CD14-positive monocyte (primary cell): ENCODE measurements at regions not wholly inside any gene's neighbourhood (a gene's known extent, or its start where the extent isn't known, plus 50 kb on each side); places are given as distances from the start of the nearest gene placed in this dataset.

Source experiments
- DNase-seq, 3 donors: peaks; one replicate each; pipeline ENCODE4 v3.0.0-alpha.2; 2011 to 2022
- H2AFZ ChIP-seq: 2 replicates; pipeline ENCODE4 v1.6.0; 2012; ENCODE audit warnings: mild to moderate bottlenecking, low read depth, low read length, inconsistent platforms; ENCODE audit not compliant: insufficient read depth, poor library complexity, severe bottlenecking
- H3K27ac ChIP-seq, 2 donors: 1 replicate in 1 of 2; 2 replicates in 1 of 2; pipeline ENCODE4 v1.5.1; 2012 to 2013; ENCODE audit warnings: low read length in 2 of 2, control low read depth in 1 of 2, inconsistent platforms in 1 of 2, low read depth in 1 of 2, mild to moderate bottlenecking in 1 of 2
- H3K27me3 ChIP-seq, 2 donors: one replicate each; pipeline versions ENCODE4 v1.6.0 to v1.6.1; 2011 to 2013; ENCODE audit warnings: low read length in 2 of 2; ENCODE audit not compliant: control insufficient read depth in 2 of 2, insufficient read depth in 2 of 2
- H3K36me3 ChIP-seq, 2 donors: replicated peaks in 1 of 2; 1 replicate in 1 of 2; 2 replicates in 1 of 2; pipeline versions ENCODE4 v1.5.1 to v1.6.1; 2012 to 2013; ENCODE audit warnings: low read length in 2 of 2, control low read depth in 1 of 2, inconsistent platforms in 1 of 2, mild to moderate bottlenecking in 1 of 2; ENCODE audit not compliant: insufficient read depth in 2 of 2, control insufficient read depth in 1 of 2
- H3K4me1 ChIP-seq, 2 donors: 1 replicate in 1 of 2; 2 replicates in 1 of 2; pipeline versions ENCODE4 v1.5.1 to v1.6.1; 2012 to 2013; ENCODE audit warnings: low read length in 2 of 2, control low read depth in 1 of 2, inconsistent platforms in 1 of 2, mild to moderate bottlenecking in 1 of 2, moderate library complexity in 1 of 2; ENCODE audit not compliant: insufficient read depth in 2 of 2, control insufficient read depth in 1 of 2
- H3K4me2 ChIP-seq: replicated peaks from 2 replicates; pipeline ENCODE3; 2012; ENCODE audit warnings: low read length, moderate library complexity, mild to moderate bottlenecking; ENCODE audit not compliant: poor library complexity, severe bottlenecking; ENCODE audit errors: extremely low read depth
- H3K4me3 ChIP-seq, 3 experiments: fragments of 200-600 bp in 1 of 3; sonication (generic) in 1 of 3; replicated peaks in 1 of 3; 1 replicate in 2 of 3; 2 replicates in 1 of 3; pipeline ENCODE4 v1.5.1; 2011 to 2013; ENCODE audit warnings: low read length in 3 of 3, mild to moderate bottlenecking in 3 of 3, control low read depth in 2 of 3, low read depth in 2 of 3, inconsistent platforms in 1 of 3, moderate library complexity in 1 of 3
- H3K79me2 ChIP-seq: 2 replicates; pipeline ENCODE4 v1.6.0; 2012; ENCODE audit warnings: mild to moderate bottlenecking, control low read depth, inconsistent platforms, low read length, moderate library complexity; ENCODE audit not compliant: insufficient read depth
- H3K9ac ChIP-seq: 2 replicates; pipeline ENCODE4 v1.6.0; 2017; ENCODE audit warnings: low read length, mild to moderate bottlenecking; ENCODE audit not compliant: insufficient read depth, poor library complexity, severe bottlenecking
- H3K9me3 ChIP-seq, 2 donors: replicated peaks in 1 of 2; 1 replicate in 1 of 2; 2 replicates in 1 of 2; pipeline versions ENCODE4 v1.5.1 to v1.6.1; 2012 to 2013; ENCODE audit warnings: low read length in 2 of 2, control low read depth in 1 of 2; ENCODE audit not compliant: control insufficient read depth in 1 of 2, insufficient read depth in 1 of 2
- H4K20me1 ChIP-seq: 2 replicates; pipeline ENCODE4 v1.6.0; 2012; ENCODE audit warnings: mild to moderate bottlenecking, low read length, control low read depth, moderate library complexity; ENCODE audit not compliant: insufficient read depth
- H3K27ac Mint-ChIP-seq, 7 donors: one replicate each; pipeline ENCODE4 v1.8.0; 2020; ENCODE audit warnings: mild to moderate bottlenecking in 7 of 7, mixed read lengths in 7 of 7, moderate library complexity in 6 of 7, inconsistent platforms in 2 of 7
- H3K27me3 Mint-ChIP-seq, 3 donors: one replicate each; pipeline ENCODE4 v1.8.0; 2021 to 2022; ENCODE audit warnings: low read depth in 3 of 3, mild to moderate bottlenecking in 3 of 3, mixed read lengths in 3 of 3, moderate library complexity in 3 of 3, inconsistent platforms in 1 of 3
- H3K36me3 Mint-ChIP-seq, 2 donors: one replicate each; pipeline ENCODE4 v1.8.0; 2020; ENCODE audit warnings: mixed read lengths in 2 of 2, inconsistent platforms in 1 of 2, mild to moderate bottlenecking in 1 of 2
- H3K4me1 Mint-ChIP-seq: one replicate; pipeline ENCODE4 v1.8.0; 2020; ENCODE audit warnings: mild to moderate bottlenecking, mixed read lengths
- H3K4me3 Mint-ChIP-seq, 2 donors: one replicate each; pipeline ENCODE4 v1.8.0; 2020; ENCODE audit warnings: mild to moderate bottlenecking in 2 of 2, mixed read lengths in 2 of 2, moderate library complexity in 1 of 2
- H3K9me3 Mint-ChIP-seq, 7 donors: one replicate each; pipeline ENCODE4 v1.8.0; 2020 to 2022; ENCODE audit warnings: mixed read lengths in 7 of 7, mild to moderate bottlenecking in 6 of 7, moderate library complexity in 6 of 7, inconsistent platforms in 2 of 7
- CTCF ChIP-seq: fragments of 200-600 bp; IDR thresholded peaks from one replicate; pipeline ENCODE4 v1.8.0; 2022; ENCODE audit warnings: antibody characterized with exemption, mild to moderate bottlenecking
- WGBS: methylation state at CpG from one replicate; pipeline ENCODE4 v1.1.5; 2013; ENCODE audit warnings: missing lambda C conversion rate; ENCODE audit not compliant: insufficient coverage; 5-methylcytosine and 5-hydroxymethylcytosine counted together
- intact Hi-C, 2 donors: fragments of 100-400 bp; cut with micrococcal nuclease; formaldehyde crosslinking; loops; one replicate each; pipeline versions ENCODE4 v1.15.0 to v1.15.1; 2023

GRCh38 chr20:50355590-50356524 lies 154.3 kb upstream of the PTPN1 start:
- Mint-ChIP-seq H3K27me3 (peaks cover 3 to 9% (median 5%) of the 10 kb centered on the region in 3 donors), H3K36me3 (no peaks in the 10 kb centered on the region), H3K27ac (peak overlapping the region in 1 of 7 donors; percentile 62), H3K4me3 (no peak overlapping the region), H3K4me1 (peaks cover 29% of the 10 kb centered on the region), H3K9me3 (no peaks in the 10 kb centered on the region)
- DNase-seq = no peak
- 94% methylated on average over 7 of the region's 12 CpGs for WGBS
- H3K4me3 ChIP-seq = no peak overlapping the region
- H3K79me2 ChIP-seq = no peaks in the 10 kb centered on the region
- no peak overlapping the region for H3K27ac ChIP-seq
- no peaks in the 10 kb centered on the region for H3K27me3 ChIP-seq
- no peak overlapping the region for H2AFZ ChIP-seq
- H3K9ac ChIP-seq = no peak overlapping the region
- H3K4me1 ChIP-seq = peaks cover 11 to 13% of the 10 kb centered on the region in 2 donors
- H3K9me3 ChIP-seq = no peaks in the 10 kb centered on the region
- intact Hi-C loops = no loop called here
- H3K4me2 ChIP-seq = no peak overlapping the region
- no peaks in the 10 kb centered on the region for H3K36me3 ChIP-seq
- no peak for TF ChIP-seq CTCF
- no peaks in the 10 kb centered on the region for H4K20me1 ChIP-seq

- TF ChIP-seq CTCF = no peak
- Histone ChIP-seq H3K36me3 (no peaks in the 10 kb centered on the region), H3K9ac (no peak overlapping the region), H2AFZ (no peak overlapping the region), H4K20me1 (no peaks in the 10 kb centered on the region), H3K4me3 (no peak overlapping the region), H3K79me2 (no peaks in the 10 kb centered on the region), H3K27me3 (no peaks in the 10 kb centered on the region), H3K4me1 (peaks cover 11 to 13% of the 10 kb centered on the region in 2 donors), H3K27ac (no peak overlapping the region), H3K4me2 (no peak overlapping the region), H3K9me3 (no peaks in the 10 kb centered on the region)
- DNase-seq = no peak
- 48% methylated on average over 11 of the region's 14 CpGs for WGBS
- Mint-ChIP-seq H3K4me1 (peaks cover 28% of the 10 kb centered on the region), H3K4me3 (no peak overlapping the region), H3K27me3 (peaks cover 3 to 9% (median 5%) of the 10 kb centered on the region in 3 donors), H3K9me3 (no peaks in the 10 kb centered on the region), H3K27ac (no peak overlapping the region), H3K36me3 (no peaks in the 10 kb centered on the region)
- intact Hi-C loops = no loop called here
Observed at GRCh38 chr20:50356525-50356885, 153.7 kb upstream of the PTPN1 start.
